Astrocyte (in vitro differentiated cells and primary cell): ENCODE measurements at regions not wholly inside any gene's neighbourhood (a gene's known extent, or its start where the extent isn't known, plus 50 kb on each side); places are given as distances from the start of the nearest gene placed in this dataset.

Experiments used
- DNase-seq: peaks from one replicate; pipeline ENCODE4 v3.0.0-alpha.2; 2010; ENCODE audit warnings: low read depth
- FAIRE-seq: peaks from 2 replicates; lab custom pipeline; 2011; peaks lifted over from hg19 to GRCh38; lab: Jason Lieb, UNC
- H2AFZ ChIP-seq: 2 replicates; pipeline ENCODE4 v1.6.0; 2012; ENCODE audit warnings: low read depth, low read length, inconsistent platforms
- H3K27ac ChIP-seq: 2 replicates; pipeline ENCODE4 v1.5.1; 2011; ENCODE audit warnings: low read depth, low read length, inconsistent platforms
- H3K27me3 ChIP-seq: 2 replicates; pipeline ENCODE4 v1.6.0; 2011; ENCODE audit warnings: low read length, inconsistent platforms; ENCODE audit not compliant: insufficient read depth
- H3K36me3 ChIP-seq: 2 replicates; pipeline ENCODE4 v1.5.1; 2011; ENCODE audit warnings: low read length, inconsistent platforms; ENCODE audit not compliant: insufficient read depth
- H3K4me1 ChIP-seq: 2 replicates; pipeline ENCODE4 v1.5.1; 2011; ENCODE audit warnings: low read length, inconsistent platforms; ENCODE audit not compliant: insufficient read depth
- H3K4me2 ChIP-seq: 2 replicates; pipeline ENCODE4 v1.6.0; 2012; ENCODE audit warnings: low read length, inconsistent platforms
- H3K4me3 ChIP-seq: 2 replicates; pipeline ENCODE4 v1.5.1; 2011; ENCODE audit warnings: low read depth, mild to moderate bottlenecking, low read length, inconsistent platforms; ENCODE audit not compliant: insufficient read depth
- H3K79me2 ChIP-seq: 2 replicates; pipeline ENCODE4 v1.6.0; 2012; ENCODE audit warnings: mild to moderate bottlenecking, low read length, inconsistent platforms; ENCODE audit not compliant: insufficient read depth
- H3K9ac ChIP-seq: 2 replicates; pipeline ENCODE4 v1.6.0; 2012; ENCODE audit warnings: mild to moderate bottlenecking, low read length, inconsistent platforms
- H3K9me3 ChIP-seq: 2 replicates; pipeline ENCODE4 v1.5.1; 2012; ENCODE audit warnings: low read depth, mild to moderate bottlenecking, low read length, inconsistent platforms; ENCODE audit not compliant: insufficient read depth
- H4K20me1 ChIP-seq: 2 replicates; pipeline ENCODE4 v1.6.0; 2012; ENCODE audit warnings: low read length, inconsistent platforms; ENCODE audit not compliant: insufficient read depth
- H3K27ac Mint-ChIP-seq: one replicate; pipeline ENCODE4 v1.8.0; 2021; ENCODE audit warnings: mild to moderate bottlenecking, mixed read lengths; ENCODE audit not compliant: unreplicated experiment
- H3K27me3 Mint-ChIP-seq: one replicate; pipeline ENCODE4 v1.8.0; 2021; ENCODE audit warnings: low read depth, mixed read lengths; ENCODE audit not compliant: unreplicated experiment
- H3K36me3 Mint-ChIP-seq: one replicate; pipeline ENCODE4 v1.8.0; 2021; ENCODE audit warnings: low read depth, mixed read lengths; ENCODE audit not compliant: unreplicated experiment
- H3K4me1 Mint-ChIP-seq: one replicate; pipeline ENCODE4 v1.8.0; 2021; ENCODE audit warnings: low read depth, mixed read lengths; ENCODE audit not compliant: unreplicated experiment
- H3K4me3 Mint-ChIP-seq: one replicate; pipeline ENCODE4 v1.8.0; 2021; ENCODE audit warnings: mild to moderate bottlenecking, moderate library complexity, mixed read lengths; ENCODE audit not compliant: unreplicated experiment
- H3K9me3 Mint-ChIP-seq: one replicate; pipeline ENCODE4 v1.8.0; 2021; ENCODE audit warnings: mild to moderate bottlenecking, mixed read lengths; ENCODE audit not compliant: unreplicated experiment
- EZH2 ChIP-seq: IDR thresholded peaks from 2 replicates; pipeline ENCODE4 v1.6.1; 2012; ENCODE audit warnings: mild to moderate bottlenecking, low read length, inconsistent platforms; ENCODE audit not compliant: insufficient read depth
- TF ChIP-seq, protein P1 (sequence below): IDR thresholded peaks from 2 replicates; pipeline ENCODE4 v1.5.1; 2011; ENCODE audit warnings: low read depth, mild to moderate bottlenecking, inconsistent platforms, low read length, moderate library complexity; ENCODE audit not compliant: insufficient read depth

DNA sequence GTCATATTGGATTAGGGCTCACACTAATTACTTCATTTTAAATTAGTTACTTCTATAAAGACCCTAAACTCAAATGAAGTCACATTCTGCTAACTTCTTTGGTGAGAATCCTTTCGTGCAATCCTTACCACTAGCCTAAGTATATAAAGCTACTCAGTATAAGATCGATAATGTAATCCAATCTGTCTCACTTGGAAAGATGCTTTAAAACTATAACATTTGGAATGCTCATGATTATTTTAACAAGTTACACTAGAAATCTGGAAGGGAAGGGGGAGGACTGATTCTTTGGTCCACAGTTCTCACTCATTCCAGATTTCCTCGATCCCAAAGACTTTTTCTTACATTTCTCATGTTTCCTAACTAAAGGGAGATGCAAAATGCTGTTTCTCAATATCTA, 336.4 kb upstream of the SLIT2 start:
- H3K27ac Mint-ChIP-seq, result no peak overlapping the region
- Histone ChIP-seq H3K79me2 (no peaks in the 10 kb centered on the region), H3K4me3 (no peak overlapping the region), H3K36me3 (no peaks in the 10 kb centered on the region), H3K27ac (no peak overlapping the region), H3K4me1 (no peaks in the 10 kb centered on the region), H3K4me2 (no peak overlapping the region), H2AFZ (no peak overlapping the region), H4K20me1 (no peaks in the 10 kb centered on the region), H3K27me3 (no peaks in the 10 kb centered on the region), H3K9me3 (peaks cover 3% of the 10 kb centered on the region), H3K9ac (no peak overlapping the region)
- peaks cover 23% of the 10 kb centered on the region for H3K9me3 Mint-ChIP-seq
- H3K4me1 Mint-ChIP-seq, result no peaks in the 10 kb centered on the region
- peaks cover 18% of the 10 kb centered on the region for H3K27me3 Mint-ChIP-seq
- H3K36me3 Mint-ChIP-seq, result no peaks in the 10 kb centered on the region
- H3K4me3 Mint-ChIP-seq, result no peak overlapping the region
- FAIRE-seq, result no peak
- no peak for TF ChIP-seq EZH2
- TF ChIP-seq, protein P1, sequence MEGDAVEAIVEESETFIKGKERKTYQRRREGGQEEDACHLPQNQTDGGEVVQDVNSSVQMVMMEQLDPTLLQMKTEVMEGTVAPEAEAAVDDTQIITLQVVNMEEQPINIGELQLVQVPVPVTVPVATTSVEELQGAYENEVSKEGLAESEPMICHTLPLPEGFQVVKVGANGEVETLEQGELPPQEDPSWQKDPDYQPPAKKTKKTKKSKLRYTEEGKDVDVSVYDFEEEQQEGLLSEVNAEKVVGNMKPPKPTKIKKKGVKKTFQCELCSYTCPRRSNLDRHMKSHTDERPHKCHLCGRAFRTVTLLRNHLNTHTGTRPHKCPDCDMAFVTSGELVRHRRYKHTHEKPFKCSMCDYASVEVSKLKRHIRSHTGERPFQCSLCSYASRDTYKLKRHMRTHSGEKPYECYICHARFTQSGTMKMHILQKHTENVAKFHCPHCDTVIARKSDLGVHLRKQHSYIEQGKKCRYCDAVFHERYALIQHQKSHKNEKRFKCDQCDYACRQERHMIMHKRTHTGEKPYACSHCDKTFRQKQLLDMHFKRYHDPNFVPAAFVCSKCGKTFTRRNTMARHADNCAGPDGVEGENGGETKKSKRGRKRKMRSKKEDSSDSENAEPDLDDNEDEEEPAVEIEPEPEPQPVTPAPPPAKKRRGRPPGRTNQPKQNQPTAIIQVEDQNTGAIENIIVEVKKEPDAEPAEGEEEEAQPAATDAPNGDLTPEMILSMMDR, result no peak
- no peak for DNase-seq

DNA sequence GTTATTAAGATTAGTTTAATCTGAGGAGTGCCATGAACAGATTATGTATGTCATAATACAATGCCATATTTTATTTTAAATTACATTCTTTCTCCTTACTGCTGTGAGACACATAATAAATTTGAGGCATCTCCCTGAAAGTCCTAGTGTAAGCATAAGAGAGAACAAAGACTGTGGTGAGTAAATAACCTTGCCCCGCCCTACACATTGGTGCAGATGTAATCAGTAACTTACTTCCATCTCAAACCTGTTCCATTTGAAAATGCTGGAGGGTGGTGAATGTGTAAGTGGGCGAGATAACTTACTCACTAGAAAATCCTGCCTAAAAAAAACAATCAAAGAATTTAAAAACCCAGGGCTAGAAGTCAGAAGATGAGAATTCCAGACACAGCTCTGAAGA, 338.1 kb upstream of the SLIT2 start:
- Histone ChIP-seq H2AFZ (no peak overlapping the region), H4K20me1 (no peaks in the 10 kb centered on the region), H3K27ac (no peak overlapping the region), H3K4me2 (no peak overlapping the region), H3K9me3 (no peaks in the 10 kb centered on the region), H3K4me3 (no peak overlapping the region), H3K36me3 (no peaks in the 10 kb centered on the region), H3K27me3 (no peaks in the 10 kb centered on the region), H3K9ac (no peak overlapping the region), H3K4me1 (no peaks in the 10 kb centered on the region), H3K79me2 (no peaks in the 10 kb centered on the region)
- DNase-seq (peak; percentile 14), FAIRE-seq (no peak)
- Mint-ChIP-seq H3K27me3 (peaks cover 11% of the 10 kb centered on the region), H3K27ac (no peak overlapping the region), H3K36me3 (no peaks in the 10 kb centered on the region), H3K4me3 (no peak overlapping the region), H3K4me1 (no peaks in the 10 kb centered on the region), H3K9me3 (peaks cover 15% of the 10 kb centered on the region)
- TF ChIP-seq, protein P1, result no peak
- no peak for TF ChIP-seq EZH2

DNA sequence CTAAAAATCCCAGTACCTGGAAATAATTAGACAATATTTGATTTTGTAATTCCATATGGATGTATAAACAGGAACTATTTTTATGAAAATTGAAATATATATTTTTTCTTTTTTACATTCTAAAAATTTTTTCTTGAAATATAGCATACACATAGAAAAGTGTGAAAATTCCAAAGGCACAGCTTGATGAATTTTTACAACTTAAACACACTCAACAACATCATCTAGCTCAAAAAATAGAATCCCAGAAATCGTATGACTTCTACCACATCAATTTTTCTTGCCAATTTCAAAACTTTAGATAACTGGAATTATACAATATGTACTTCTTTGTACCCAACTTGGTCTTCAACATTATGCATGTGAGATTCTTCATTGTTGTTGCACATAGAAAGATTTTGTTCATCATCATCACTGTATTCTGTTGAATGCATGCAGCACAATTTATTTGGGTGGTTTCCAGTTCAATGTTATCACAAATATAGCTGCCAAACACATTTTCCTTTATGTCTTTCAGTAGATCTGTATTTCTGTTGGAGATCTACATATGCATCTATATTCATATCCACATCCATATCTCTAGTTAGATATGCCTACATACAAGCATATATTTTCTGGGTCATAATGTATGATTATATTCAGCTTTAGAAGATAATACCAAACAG, 340.7 kb upstream of the SLIT2 start:
- Histone ChIP-seq H3K9me3 (no peaks in the 10 kb centered on the region), H3K27ac (no peak overlapping the region), H3K79me2 (no peaks in the 10 kb centered on the region), H4K20me1 (no peaks in the 10 kb centered on the region), H2AFZ (no peak overlapping the region), H3K4me3 (no peak overlapping the region), H3K36me3 (no peaks in the 10 kb centered on the region), H3K27me3 (no peaks in the 10 kb centered on the region), H3K4me1 (no peaks in the 10 kb centered on the region), H3K9ac (no peak overlapping the region), H3K4me2 (no peak overlapping the region)
- H3K4me1 Mint-ChIP-seq, result no peaks in the 10 kb centered on the region
- H3K4me3 Mint-ChIP-seq, result no peak overlapping the region
- TF ChIP-seq, protein P1, result no peak
- no peak for TF ChIP-seq EZH2
- FAIRE-seq (no peak), DNase-seq (no peak)
- peaks cover 4% of the 10 kb centered on the region for H3K27me3 Mint-ChIP-seq
- peaks cover 2% of the 10 kb centered on the region for H3K9me3 Mint-ChIP-seq
- no peak overlapping the region for H3K27ac Mint-ChIP-seq
- H3K36me3 Mint-ChIP-seq, result no peaks in the 10 kb centered on the region
